GM23338 (cell line): ENCODE measurements at regions not wholly inside any gene's neighbourhood (a gene's known extent, or its start where the extent isn't known, plus 50 kb on each side); places are given as distances from the start of the nearest gene placed in this dataset.

Experiments
- CREB1 ChIP-seq: fragments of 250-450 bp; sonication (Bioruptor Pico); IDR thresholded peaks from 2 replicates; pipeline ENCODE4 v1.5.0; 2020; ENCODE audit warnings: low read depth, mild to moderate bottlenecking, moderate library complexity
- EZH2 ChIP-seq: fragments of 200-600 bp; sonication (generic); IDR thresholded peaks from one replicate; pipeline ENCODE4 v1.8.0; 2017; ENCODE audit warnings: antibody characterized with exemption, mild to moderate bottlenecking, low read depth; ENCODE audit not compliant: unreplicated experiment
- EZH2phosphoT487 ChIP-seq: fragments of 200-600 bp; sonication (generic); IDR thresholded peaks from one replicate; pipeline ENCODE4 v1.8.1; 2018; ENCODE audit warnings: antibody characterized with exemption; ENCODE audit not compliant: unreplicated experiment
- JUNB ChIP-seq: IDR thresholded peaks from one replicate; pipeline ENCODE4 v1.6.1; 2016; ENCODE audit warnings: antibody characterized with exemption; ENCODE audit not compliant: unreplicated experiment
- NANOG ChIP-seq: IDR thresholded peaks from 2 replicates; pipeline ENCODE4 v1.6.1; 2016; ENCODE audit warnings: antibody characterized with exemption, borderline replicate concordance
- POLR2AphosphoS5 ChIP-seq: IDR thresholded peaks from 2 replicates; pipeline ENCODE4 v1.6.1; 2016; ENCODE audit warnings: antibody characterized with exemption, low read depth
- STAT1 ChIP-seq: IDR thresholded peaks from one replicate; pipeline ENCODE4 v1.6.1; 2016; ENCODE audit warnings: antibody characterized with exemption; ENCODE audit not compliant: unreplicated experiment
- ZNF114 ChIP-seq: fragments of 250-450 bp; sonication (Bioruptor Pico); IDR thresholded peaks from 2 replicates; pipeline ENCODE4 v1.5.0; 2020; ENCODE audit warnings: mild to moderate bottlenecking, moderate library complexity
- ZNF331 ChIP-seq: fragments of 250-450 bp; sonication (Bioruptor Pico); IDR thresholded peaks from 2 replicates; pipeline ENCODE4 v1.5.0; 2020; ENCODE audit warnings: low read depth, mild to moderate bottlenecking, moderate library complexity
- TF ChIP-seq, protein P1 (sequence below), 2 experiments: fragments of 200-600 bp in 1 of 2; sonication (generic) in 1 of 2; conservative IDR thresholded peaks; 2 replicates each; pipeline versions ENCODE4 v1.5.1 to v1.6.1; 2016 to 2017; ENCODE audit warnings: antibody characterized with exemption in 2 of 2, low read depth in 2 of 2, mild to moderate bottlenecking in 2 of 2, moderate library complexity in 1 of 2
- TF ChIP-seq, protein P2 (sequence below): IDR thresholded peaks from one replicate; pipeline ENCODE4 v1.6.1; 2018; ENCODE audit warnings: antibody characterized with exemption; ENCODE audit not compliant: unreplicated experiment
- TF ChIP-seq, protein P3 (sequence below): IDR thresholded peaks from 2 replicates; pipeline ENCODE4 v1.6.1; 2016; ENCODE audit warnings: antibody characterized with exemption
- TF ChIP-seq, protein P4 (sequence below): fragments of 250-450 bp; sonication (Bioruptor Pico); IDR thresholded peaks from 2 replicates; pipeline ENCODE4 v1.5.0; 2020; ENCODE audit warnings: mild to moderate bottlenecking, moderate library complexity

DNA sequence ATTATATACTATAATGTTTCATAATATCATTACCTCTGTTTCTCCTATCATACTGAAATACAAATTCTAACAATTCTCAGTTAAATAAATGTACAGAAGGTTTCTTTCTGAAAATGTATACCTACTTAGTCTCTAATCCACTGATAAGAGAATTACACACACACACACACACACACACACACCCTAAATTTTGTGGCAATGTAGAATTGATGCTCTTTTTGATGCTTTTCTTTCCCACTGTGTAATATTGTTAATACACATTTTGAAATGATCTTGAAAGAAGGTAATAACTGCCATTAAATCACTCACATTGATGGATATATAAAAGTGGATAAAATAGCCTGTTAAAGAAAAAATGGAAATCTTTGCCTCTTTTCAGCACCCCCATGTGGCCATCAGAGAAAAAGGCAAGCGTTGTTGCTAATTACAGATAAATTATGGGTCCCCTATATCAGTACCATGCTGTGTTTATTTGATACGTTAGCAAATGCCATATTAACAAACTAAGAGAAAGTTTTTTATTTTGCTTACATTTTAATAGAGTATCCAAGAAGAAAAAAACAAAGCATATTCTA lies 76.6 kb upstream of the VGLL2 start:
- no peak for TF ChIP-seq ZNF331 (CRISPR knock-in tag)
- TF ChIP-seq, protein P1, sequence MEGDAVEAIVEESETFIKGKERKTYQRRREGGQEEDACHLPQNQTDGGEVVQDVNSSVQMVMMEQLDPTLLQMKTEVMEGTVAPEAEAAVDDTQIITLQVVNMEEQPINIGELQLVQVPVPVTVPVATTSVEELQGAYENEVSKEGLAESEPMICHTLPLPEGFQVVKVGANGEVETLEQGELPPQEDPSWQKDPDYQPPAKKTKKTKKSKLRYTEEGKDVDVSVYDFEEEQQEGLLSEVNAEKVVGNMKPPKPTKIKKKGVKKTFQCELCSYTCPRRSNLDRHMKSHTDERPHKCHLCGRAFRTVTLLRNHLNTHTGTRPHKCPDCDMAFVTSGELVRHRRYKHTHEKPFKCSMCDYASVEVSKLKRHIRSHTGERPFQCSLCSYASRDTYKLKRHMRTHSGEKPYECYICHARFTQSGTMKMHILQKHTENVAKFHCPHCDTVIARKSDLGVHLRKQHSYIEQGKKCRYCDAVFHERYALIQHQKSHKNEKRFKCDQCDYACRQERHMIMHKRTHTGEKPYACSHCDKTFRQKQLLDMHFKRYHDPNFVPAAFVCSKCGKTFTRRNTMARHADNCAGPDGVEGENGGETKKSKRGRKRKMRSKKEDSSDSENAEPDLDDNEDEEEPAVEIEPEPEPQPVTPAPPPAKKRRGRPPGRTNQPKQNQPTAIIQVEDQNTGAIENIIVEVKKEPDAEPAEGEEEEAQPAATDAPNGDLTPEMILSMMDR (conservative IDR thresholded peaks at IDR 0.05; ENCODE audit: low read depth in 2 of 2), result peak; percentile 64 to 90
- no peak for TF ChIP-seq POLR2AphosphoS5
- no peak for TF ChIP-seq EZH2
- no peak for TF ChIP-seq CREB1 (CRISPR knock-in tag)
- TF ChIP-seq EZH2phosphoT487, result no peak
- TF ChIP-seq JUNB, result no peak
- TF ChIP-seq, protein P2, sequence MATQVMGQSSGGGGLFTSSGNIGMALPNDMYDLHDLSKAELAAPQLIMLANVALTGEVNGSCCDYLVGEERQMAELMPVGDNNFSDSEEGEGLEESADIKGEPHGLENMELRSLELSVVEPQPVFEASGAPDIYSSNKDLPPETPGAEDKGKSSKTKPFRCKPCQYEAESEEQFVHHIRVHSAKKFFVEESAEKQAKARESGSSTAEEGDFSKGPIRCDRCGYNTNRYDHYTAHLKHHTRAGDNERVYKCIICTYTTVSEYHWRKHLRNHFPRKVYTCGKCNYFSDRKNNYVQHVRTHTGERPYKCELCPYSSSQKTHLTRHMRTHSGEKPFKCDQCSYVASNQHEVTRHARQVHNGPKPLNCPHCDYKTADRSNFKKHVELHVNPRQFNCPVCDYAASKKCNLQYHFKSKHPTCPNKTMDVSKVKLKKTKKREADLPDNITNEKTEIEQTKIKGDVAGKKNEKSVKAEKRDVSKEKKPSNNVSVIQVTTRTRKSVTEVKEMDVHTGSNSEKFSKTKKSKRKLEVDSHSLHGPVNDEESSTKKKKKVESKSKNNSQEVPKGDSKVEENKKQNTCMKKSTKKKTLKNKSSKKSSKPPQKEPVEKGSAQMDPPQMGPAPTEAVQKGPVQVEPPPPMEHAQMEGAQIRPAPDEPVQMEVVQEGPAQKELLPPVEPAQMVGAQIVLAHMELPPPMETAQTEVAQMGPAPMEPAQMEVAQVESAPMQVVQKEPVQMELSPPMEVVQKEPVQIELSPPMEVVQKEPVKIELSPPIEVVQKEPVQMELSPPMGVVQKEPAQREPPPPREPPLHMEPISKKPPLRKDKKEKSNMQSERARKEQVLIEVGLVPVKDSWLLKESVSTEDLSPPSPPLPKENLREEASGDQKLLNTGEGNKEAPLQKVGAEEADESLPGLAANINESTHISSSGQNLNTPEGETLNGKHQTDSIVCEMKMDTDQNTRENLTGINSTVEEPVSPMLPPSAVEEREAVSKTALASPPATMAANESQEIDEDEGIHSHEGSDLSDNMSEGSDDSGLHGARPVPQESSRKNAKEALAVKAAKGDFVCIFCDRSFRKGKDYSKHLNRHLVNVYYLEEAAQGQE, result no peak
- no peak for TF ChIP-seq ZNF114 (CRISPR knock-in tag)
- TF ChIP-seq, protein P3, sequence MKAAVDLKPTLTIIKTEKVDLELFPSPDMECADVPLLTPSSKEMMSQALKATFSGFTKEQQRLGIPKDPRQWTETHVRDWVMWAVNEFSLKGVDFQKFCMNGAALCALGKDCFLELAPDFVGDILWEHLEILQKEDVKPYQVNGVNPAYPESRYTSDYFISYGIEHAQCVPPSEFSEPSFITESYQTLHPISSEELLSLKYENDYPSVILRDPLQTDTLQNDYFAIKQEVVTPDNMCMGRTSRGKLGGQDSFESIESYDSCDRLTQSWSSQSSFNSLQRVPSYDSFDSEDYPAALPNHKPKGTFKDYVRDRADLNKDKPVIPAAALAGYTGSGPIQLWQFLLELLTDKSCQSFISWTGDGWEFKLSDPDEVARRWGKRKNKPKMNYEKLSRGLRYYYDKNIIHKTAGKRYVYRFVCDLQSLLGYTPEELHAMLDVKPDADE, result no peak
- no peak for TF ChIP-seq NANOG
- TF ChIP-seq STAT1, result no peak
- TF ChIP-seq, protein P4, sequence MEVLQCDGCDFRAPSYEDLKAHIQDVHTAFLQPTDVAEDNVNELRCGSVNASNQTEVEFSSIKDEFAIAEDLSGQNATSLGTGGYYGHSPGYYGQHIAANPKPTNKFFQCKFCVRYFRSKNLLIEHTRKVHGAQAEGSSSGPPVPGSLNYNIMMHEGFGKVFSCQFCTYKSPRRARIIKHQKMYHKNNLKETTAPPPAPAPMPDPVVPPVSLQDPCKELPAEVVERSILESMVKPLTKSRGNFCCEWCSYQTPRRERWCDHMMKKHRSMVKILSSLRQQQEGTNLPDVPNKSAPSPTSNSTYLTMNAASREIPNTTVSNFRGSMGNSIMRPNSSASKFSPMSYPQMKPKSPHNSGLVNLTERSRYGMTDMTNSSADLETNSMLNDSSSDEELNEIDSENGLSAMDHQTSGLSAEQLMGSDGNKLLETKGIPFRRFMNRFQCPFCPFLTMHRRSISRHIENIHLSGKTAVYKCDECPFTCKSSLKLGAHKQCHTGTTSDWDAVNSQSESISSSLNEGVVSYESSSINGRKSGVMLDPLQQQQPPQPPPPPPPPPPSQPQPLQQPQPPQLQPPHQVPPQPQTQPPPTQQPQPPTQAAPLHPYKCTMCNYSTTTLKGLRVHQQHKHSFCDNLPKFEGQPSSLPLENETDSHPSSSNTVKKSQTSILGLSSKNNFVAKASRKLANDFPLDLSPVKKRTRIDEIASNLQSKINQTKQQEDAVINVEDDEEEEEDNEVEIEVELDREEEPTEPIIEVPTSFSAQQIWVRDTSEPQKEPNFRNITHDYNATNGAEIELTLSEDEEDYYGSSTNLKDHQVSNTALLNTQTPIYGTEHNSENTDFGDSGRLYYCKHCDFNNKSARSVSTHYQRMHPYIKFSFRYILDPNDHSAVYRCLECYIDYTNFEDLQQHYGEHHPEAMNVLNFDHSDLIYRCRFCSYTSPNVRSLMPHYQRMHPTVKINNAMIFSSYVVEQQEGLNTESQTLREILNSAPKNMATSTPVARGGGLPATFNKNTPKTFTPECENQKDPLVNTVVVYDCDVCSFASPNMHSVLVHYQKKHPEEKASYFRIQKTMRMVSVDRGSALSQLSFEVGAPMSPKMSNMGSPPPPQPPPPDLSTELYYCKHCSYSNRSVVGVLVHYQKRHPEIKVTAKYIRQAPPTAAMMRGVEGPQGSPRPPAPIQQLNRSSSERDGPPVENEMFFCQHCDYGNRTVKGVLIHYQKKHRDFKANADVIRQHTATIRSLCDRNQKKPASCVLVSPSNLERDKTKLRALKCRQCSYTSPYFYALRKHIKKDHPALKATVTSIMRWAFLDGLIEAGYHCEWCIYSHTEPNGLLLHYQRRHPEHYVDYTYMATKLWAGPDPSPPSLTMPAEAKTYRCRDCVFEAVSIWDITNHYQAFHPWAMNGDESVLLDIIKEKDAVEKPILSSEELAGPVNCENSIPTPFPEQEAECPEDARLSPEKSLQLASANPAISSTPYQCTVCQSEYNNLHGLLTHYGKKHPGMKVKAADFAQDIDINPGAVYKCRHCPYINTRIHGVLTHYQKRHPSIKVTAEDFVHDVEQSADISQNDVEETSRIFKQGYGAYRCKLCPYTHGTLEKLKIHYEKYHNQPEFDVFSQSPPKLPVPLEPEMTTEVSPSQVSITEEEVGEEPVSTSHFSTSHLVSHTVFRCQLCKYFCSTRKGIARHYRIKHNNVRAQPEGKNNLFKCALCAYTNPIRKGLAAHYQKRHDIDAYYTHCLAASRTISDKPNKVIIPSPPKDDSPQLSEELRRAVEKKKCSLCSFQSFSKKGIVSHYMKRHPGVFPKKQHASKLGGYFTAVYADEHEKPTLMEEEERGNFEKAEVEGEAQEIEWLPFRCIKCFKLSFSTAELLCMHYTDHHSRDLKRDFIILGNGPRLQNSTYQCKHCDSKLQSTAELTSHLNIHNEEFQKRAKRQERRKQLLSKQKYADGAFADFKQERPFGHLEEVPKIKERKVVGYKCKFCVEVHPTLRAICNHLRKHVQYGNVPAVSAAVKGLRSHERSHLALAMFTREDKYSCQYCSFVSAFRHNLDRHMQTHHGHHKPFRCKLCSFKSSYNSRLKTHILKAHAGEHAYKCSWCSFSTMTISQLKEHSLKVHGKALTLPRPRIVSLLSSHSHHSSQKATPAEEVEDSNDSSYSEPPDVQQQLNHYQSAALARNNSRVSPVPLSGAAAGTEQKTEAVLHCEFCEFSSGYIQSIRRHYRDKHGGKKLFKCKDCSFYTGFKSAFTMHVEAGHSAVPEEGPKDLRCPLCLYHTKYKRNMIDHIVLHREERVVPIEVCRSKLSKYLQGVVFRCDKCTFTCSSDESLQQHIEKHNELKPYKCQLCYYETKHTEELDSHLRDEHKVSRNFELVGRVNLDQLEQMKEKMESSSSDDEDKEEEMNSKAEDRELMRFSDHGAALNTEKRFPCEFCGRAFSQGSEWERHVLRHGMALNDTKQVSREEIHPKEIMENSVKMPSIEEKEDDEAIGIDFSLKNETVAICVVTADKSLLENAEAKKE (CRISPR knock-in tag), result no peak
